Astrocyte (in vitro differentiated cells and primary cell): ENCODE measurements at regions not wholly inside any gene's neighbourhood (a gene's known extent, or its start where the extent isn't known, plus 50 kb on each side); places are given as distances from the start of the nearest gene placed in this dataset.

Source experiments
- DNase-seq: peaks from one replicate; pipeline ENCODE4 v3.0.0-alpha.2; 2010; ENCODE audit warnings: low read depth
- FAIRE-seq: peaks from 2 replicates; lab custom pipeline; 2011; peaks lifted over from hg19 to GRCh38; lab: Jason Lieb, UNC
- H2AFZ ChIP-seq: 2 replicates; pipeline ENCODE4 v1.6.0; 2012; ENCODE audit warnings: low read depth, low read length, inconsistent platforms
- H3K27ac ChIP-seq: 2 replicates; pipeline ENCODE4 v1.5.1; 2011; ENCODE audit warnings: low read depth, low read length, inconsistent platforms
- H3K27me3 ChIP-seq: 2 replicates; pipeline ENCODE4 v1.6.0; 2011; ENCODE audit warnings: low read length, inconsistent platforms; ENCODE audit not compliant: insufficient read depth
- H3K36me3 ChIP-seq: 2 replicates; pipeline ENCODE4 v1.5.1; 2011; ENCODE audit warnings: low read length, inconsistent platforms; ENCODE audit not compliant: insufficient read depth
- H3K4me1 ChIP-seq: 2 replicates; pipeline ENCODE4 v1.5.1; 2011; ENCODE audit warnings: low read length, inconsistent platforms; ENCODE audit not compliant: insufficient read depth
- H3K4me2 ChIP-seq: 2 replicates; pipeline ENCODE4 v1.6.0; 2012; ENCODE audit warnings: low read length, inconsistent platforms
- H3K4me3 ChIP-seq: 2 replicates; pipeline ENCODE4 v1.5.1; 2011; ENCODE audit warnings: low read depth, mild to moderate bottlenecking, low read length, inconsistent platforms; ENCODE audit not compliant: insufficient read depth
- H3K79me2 ChIP-seq: 2 replicates; pipeline ENCODE4 v1.6.0; 2012; ENCODE audit warnings: mild to moderate bottlenecking, low read length, inconsistent platforms; ENCODE audit not compliant: insufficient read depth
- H3K9ac ChIP-seq: 2 replicates; pipeline ENCODE4 v1.6.0; 2012; ENCODE audit warnings: mild to moderate bottlenecking, low read length, inconsistent platforms
- H3K9me3 ChIP-seq: 2 replicates; pipeline ENCODE4 v1.5.1; 2012; ENCODE audit warnings: low read depth, mild to moderate bottlenecking, low read length, inconsistent platforms; ENCODE audit not compliant: insufficient read depth
- H4K20me1 ChIP-seq: 2 replicates; pipeline ENCODE4 v1.6.0; 2012; ENCODE audit warnings: low read length, inconsistent platforms; ENCODE audit not compliant: insufficient read depth
- H3K27ac Mint-ChIP-seq: one replicate; pipeline ENCODE4 v1.8.0; 2021; ENCODE audit warnings: mild to moderate bottlenecking, mixed read lengths; ENCODE audit not compliant: unreplicated experiment
- H3K27me3 Mint-ChIP-seq: one replicate; pipeline ENCODE4 v1.8.0; 2021; ENCODE audit warnings: low read depth, mixed read lengths; ENCODE audit not compliant: unreplicated experiment
- H3K36me3 Mint-ChIP-seq: one replicate; pipeline ENCODE4 v1.8.0; 2021; ENCODE audit warnings: low read depth, mixed read lengths; ENCODE audit not compliant: unreplicated experiment
- H3K4me1 Mint-ChIP-seq: one replicate; pipeline ENCODE4 v1.8.0; 2021; ENCODE audit warnings: low read depth, mixed read lengths; ENCODE audit not compliant: unreplicated experiment
- H3K4me3 Mint-ChIP-seq: one replicate; pipeline ENCODE4 v1.8.0; 2021; ENCODE audit warnings: mild to moderate bottlenecking, moderate library complexity, mixed read lengths; ENCODE audit not compliant: unreplicated experiment
- H3K9me3 Mint-ChIP-seq: one replicate; pipeline ENCODE4 v1.8.0; 2021; ENCODE audit warnings: mild to moderate bottlenecking, mixed read lengths; ENCODE audit not compliant: unreplicated experiment
- EZH2 ChIP-seq: IDR thresholded peaks from 2 replicates; pipeline ENCODE4 v1.6.1; 2012; ENCODE audit warnings: mild to moderate bottlenecking, low read length, inconsistent platforms; ENCODE audit not compliant: insufficient read depth
- TF ChIP-seq, protein P1 (sequence below): IDR thresholded peaks from 2 replicates; pipeline ENCODE4 v1.5.1; 2011; ENCODE audit warnings: low read depth, mild to moderate bottlenecking, inconsistent platforms, low read length, moderate library complexity; ENCODE audit not compliant: insufficient read depth

DNA sequence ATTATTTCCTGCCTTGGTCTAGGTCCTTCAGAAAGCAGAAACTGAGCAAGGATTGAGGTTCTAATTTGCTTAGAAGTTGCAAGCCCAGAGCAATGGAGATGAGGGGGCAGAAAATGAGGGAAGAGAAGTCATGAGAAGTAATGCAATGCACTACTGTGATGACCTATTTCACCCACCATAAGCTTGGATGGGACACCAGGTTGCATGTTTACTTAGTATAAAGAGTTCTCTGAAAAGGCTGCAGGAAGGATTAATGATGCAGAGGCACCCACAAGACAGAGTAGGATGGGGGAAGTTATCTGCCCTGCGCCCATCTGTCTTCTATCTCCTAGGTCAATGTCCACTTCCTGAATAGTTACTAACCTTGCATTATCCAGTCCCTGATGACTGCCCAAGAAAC is 84.8 kb upstream of the SNRK start:
- Histone ChIP-seq H3K9me3 (no peaks in the 10 kb centered on the region), H2AFZ (no peak overlapping the region), H3K27ac (no peak overlapping the region), H3K79me2 (no peaks in the 10 kb centered on the region), H3K27me3 (no peaks in the 10 kb centered on the region), H4K20me1 (no peaks in the 10 kb centered on the region), H3K4me2 (no peak overlapping the region), H3K9ac (no peak overlapping the region), H3K4me3 (no peak overlapping the region), H3K4me1 (no peaks in the 10 kb centered on the region), H3K36me3 (no peaks in the 10 kb centered on the region)
- Mint-ChIP-seq H3K27me3 (peaks cover 16% of the 10 kb centered on the region), H3K9me3 (peaks cover 2% of the 10 kb centered on the region), H3K27ac (no peak overlapping the region), H3K4me3 (no peak overlapping the region), H3K4me1 (no peaks in the 10 kb centered on the region), H3K36me3 (no peaks in the 10 kb centered on the region)
- TF ChIP-seq, protein P1, sequence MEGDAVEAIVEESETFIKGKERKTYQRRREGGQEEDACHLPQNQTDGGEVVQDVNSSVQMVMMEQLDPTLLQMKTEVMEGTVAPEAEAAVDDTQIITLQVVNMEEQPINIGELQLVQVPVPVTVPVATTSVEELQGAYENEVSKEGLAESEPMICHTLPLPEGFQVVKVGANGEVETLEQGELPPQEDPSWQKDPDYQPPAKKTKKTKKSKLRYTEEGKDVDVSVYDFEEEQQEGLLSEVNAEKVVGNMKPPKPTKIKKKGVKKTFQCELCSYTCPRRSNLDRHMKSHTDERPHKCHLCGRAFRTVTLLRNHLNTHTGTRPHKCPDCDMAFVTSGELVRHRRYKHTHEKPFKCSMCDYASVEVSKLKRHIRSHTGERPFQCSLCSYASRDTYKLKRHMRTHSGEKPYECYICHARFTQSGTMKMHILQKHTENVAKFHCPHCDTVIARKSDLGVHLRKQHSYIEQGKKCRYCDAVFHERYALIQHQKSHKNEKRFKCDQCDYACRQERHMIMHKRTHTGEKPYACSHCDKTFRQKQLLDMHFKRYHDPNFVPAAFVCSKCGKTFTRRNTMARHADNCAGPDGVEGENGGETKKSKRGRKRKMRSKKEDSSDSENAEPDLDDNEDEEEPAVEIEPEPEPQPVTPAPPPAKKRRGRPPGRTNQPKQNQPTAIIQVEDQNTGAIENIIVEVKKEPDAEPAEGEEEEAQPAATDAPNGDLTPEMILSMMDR, result no peak
- TF ChIP-seq EZH2, result no peak
- no peak for FAIRE-seq
- no peak for DNase-seq

DNA sequence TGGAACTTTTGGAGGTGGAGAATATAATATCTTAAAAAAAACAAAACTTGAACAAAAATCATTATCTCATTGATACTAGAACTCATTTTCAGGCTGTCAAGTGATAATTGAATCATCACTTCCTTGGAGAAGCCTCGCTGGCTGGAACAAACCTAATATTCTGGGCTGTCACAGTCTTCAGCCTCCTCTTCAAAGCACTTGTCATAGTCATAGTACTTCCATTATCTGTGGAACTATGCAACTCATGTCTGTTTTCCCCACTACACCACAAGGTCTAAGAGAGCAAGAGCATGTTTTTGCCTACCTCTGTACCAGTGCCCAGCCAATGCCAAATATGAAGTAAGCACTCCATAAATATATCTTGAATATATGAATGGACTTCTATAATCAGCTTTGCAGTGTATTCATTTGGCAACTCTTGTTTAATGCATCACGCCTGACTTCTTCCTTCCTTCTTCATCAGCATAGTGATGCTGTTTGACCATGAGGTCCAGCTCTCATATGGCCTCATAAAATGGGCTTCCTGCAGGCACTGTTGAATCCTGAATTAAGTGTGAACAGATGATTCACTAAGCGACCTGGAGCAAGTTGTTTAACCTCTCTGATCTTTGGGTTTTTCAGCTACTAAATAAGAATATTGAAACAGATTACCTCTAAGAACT is 86.6 kb upstream of the SNRK start:
- Mint-ChIP-seq H3K9me3 (peaks cover 2% of the 10 kb centered on the region), H3K27ac (no peak overlapping the region), H3K27me3 (peaks cover 30% of the 10 kb centered on the region), H3K4me3 (no peak overlapping the region), H3K4me1 (no peaks in the 10 kb centered on the region), H3K36me3 (no peaks in the 10 kb centered on the region)
- no peak overlapping the region for H3K27ac ChIP-seq
- H3K27me3 ChIP-seq, result no peaks in the 10 kb centered on the region
- TF ChIP-seq, protein P1, result no peak
- no peak for TF ChIP-seq EZH2
- no peaks in the 10 kb centered on the region for H3K36me3 ChIP-seq
- no peak overlapping the region for H3K4me3 ChIP-seq
- FAIRE-seq (no peak), DNase-seq (no peak)
- H2AFZ ChIP-seq, result no peak overlapping the region
- no peak overlapping the region for H3K9ac ChIP-seq
- H3K4me2 ChIP-seq, result no peak overlapping the region
- H3K79me2 ChIP-seq, result no peaks in the 10 kb centered on the region
- H3K4me1 ChIP-seq, result no peaks in the 10 kb centered on the region
- no peaks in the 10 kb centered on the region for H3K9me3 ChIP-seq
- no peaks in the 10 kb centered on the region for H4K20me1 ChIP-seq
